GM12865 (cell line): ENCODE measurements at regions not wholly inside any gene's neighbourhood (a gene's known extent, or its start where the extent isn't known, plus 50 kb on each side); places are given as distances from the start of the nearest gene placed in this dataset.

Experiments
- DNase-seq: peaks from one replicate; pipeline ENCODE4 v3.0.0; 2010; ENCODE audit warnings: low read depth
- H3K4me3 ChIP-seq: 2 replicates; pipeline ENCODE4 v1.5.1; 2011; ENCODE audit warnings: mild to moderate bottlenecking, low read depth, low read length, control low read depth
- TF ChIP-seq, protein P1 (sequence below): IDR thresholded peaks from 2 replicates; pipeline ENCODE4 v1.5.1; 2011; ENCODE audit warnings: low read length, control low read depth, low read depth, inconsistent platforms; ENCODE audit not compliant: insufficient read depth; ENCODE audit errors: missing control alignments

- no peak for DNase-seq
- no peak overlapping the region for H3K4me3 ChIP-seq
- TF ChIP-seq, protein P1, sequence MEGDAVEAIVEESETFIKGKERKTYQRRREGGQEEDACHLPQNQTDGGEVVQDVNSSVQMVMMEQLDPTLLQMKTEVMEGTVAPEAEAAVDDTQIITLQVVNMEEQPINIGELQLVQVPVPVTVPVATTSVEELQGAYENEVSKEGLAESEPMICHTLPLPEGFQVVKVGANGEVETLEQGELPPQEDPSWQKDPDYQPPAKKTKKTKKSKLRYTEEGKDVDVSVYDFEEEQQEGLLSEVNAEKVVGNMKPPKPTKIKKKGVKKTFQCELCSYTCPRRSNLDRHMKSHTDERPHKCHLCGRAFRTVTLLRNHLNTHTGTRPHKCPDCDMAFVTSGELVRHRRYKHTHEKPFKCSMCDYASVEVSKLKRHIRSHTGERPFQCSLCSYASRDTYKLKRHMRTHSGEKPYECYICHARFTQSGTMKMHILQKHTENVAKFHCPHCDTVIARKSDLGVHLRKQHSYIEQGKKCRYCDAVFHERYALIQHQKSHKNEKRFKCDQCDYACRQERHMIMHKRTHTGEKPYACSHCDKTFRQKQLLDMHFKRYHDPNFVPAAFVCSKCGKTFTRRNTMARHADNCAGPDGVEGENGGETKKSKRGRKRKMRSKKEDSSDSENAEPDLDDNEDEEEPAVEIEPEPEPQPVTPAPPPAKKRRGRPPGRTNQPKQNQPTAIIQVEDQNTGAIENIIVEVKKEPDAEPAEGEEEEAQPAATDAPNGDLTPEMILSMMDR: no peak
Measured at GRCh38 chr15:49748791-49749190, 127.9 kb downstream of the DTWD1 start.

DNA sequence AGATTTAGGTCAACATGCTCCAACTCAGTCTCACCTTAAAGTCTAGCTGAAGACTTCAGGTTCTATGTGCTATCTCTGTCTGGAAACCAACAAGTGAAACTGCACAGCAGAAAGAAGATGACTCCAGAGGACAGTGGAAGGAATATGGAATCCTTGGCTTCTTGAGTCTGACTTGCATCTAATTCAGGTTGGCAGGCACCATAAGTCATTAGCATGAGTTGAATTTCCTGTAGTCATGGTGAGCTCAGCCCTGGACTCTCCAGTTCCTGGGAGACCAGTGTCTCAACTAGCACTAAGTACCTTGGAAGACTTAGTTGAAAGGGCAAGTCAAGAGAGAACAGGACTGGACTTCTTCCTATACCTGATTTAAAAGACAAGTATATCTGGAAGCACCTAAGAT lies 129.7 kb downstream of the DTWD1 start:
- TF ChIP-seq, protein P1: no peak
- H3K4me3 ChIP-seq: no peak overlapping the region
- DNase-seq: no peak

DNA sequence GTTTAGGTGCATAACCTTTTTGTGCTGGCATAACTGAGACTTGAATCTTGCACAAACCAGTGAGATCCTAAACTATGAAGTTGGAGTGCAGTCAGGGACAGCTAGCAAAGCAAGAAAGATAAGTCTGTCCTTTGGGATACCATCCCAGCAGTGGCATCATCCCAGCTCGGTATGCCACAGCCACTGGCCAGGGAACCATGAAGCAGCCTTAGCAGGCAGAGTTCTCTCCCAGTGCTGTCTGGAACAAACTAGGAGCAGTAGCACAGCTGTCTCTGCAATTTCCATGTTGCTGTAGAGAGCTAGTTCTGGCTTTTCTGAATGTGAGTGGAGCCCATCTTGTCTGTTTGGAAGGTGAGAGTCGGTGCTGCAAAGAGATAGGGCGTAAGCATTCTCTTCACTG lies 130.3 kb downstream of the DTWD1 start:
- TF ChIP-seq, protein P1: no peak
- H3K4me3 ChIP-seq: no peak overlapping the region
- no peak for DNase-seq

DNA sequence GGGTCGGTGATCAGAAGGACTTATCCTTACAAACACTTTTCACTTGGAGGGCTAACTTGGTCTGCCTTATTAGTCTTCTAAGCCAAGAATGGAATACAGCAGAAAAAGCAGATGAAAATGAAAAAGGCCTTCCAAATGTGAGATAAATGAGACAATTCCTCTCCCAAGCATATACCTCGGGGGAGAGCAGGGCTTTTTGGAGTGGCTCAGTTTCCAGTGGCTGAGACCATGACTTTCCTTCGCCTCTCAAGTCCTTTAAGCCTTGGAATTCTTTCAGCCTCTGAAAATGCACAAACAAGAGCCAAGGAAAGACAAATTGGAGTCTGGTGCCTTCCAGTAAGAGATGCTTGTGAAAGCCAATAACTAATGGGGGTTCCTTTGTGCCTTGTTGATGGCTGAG lies 130.9 kb downstream of the DTWD1 start:
- DNase-seq: no peak
- TF ChIP-seq, protein P1: no peak
- no peak overlapping the region for H3K4me3 ChIP-seq

DNA sequence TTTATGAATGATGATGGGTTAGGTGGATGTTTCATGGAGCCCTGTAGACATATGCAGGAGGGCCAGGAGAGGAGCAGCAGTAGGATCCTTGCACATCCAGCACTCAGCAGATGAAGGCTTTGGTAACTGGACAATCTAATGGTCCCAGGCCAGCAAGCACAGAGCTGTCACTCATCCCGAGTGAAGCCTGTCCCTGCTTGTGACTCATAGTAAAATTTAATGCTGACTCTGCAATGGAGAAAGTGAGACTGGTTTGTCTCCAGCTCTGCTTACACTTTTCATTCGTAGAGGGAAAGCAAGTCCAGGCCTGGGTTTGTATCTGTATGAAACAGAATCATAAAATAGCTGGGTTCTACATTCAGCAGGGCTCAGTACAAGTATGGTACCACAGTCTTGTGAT lies 131.7 kb downstream of the DTWD1 start:
- no peak overlapping the region for H3K4me3 ChIP-seq
- no peak for DNase-seq
- TF ChIP-seq, protein P1: no peak

GRCh38 chr15:49758456-49758855 lies 137.6 kb downstream of the DTWD1 start:
- no peak overlapping the region for H3K4me3 ChIP-seq
- TF ChIP-seq, protein P1: no peak
- no peak for DNase-seq

DNA sequence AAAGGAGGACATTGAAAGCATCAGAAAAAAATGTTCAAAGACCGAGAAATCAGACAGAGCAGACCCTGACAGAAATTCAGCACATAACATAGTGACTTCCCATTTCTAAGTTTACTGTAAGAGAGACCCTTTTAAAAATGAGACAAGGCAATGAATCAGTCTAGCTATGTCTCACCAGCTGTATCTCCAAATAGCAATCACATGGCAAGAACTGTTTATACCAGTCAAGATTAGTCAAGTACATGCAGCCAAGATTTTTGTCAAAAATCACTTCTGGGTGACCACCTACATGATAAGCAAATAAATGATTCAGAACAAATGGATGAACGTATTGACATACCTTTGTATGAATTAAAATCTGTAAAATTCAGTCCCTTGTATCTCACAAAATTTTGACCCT lies 138.0 kb downstream of the DTWD1 start:
- TF ChIP-seq, protein P1: no peak
- DNase-seq: no peak
- H3K4me3 ChIP-seq: no peak overlapping the region
